Activated CD4-positive, alpha-beta T cell treated with anti-CD3 and anti-CD28 coated beads, Interleukin-2, amount 50 U/mL, for 48 hours (primary cell): ENCODE measurements at regions not wholly inside any gene's neighbourhood (a gene's known extent, or its start where the extent isn't known, plus 50 kb on each side); places are given as distances from the start of the nearest gene placed in this dataset.
"Not testable (repeated sequence)": the region's sequence is repeated elsewhere in the genome, so short reads cannot be mapped to it uniquely, and the experiment has no call there.

ENCODE experiments used
- DNase-seq, 2 experiments: peaks; one replicate each; pipeline ENCODE4 v3.0.0-alpha.2; 2020

DNA sequence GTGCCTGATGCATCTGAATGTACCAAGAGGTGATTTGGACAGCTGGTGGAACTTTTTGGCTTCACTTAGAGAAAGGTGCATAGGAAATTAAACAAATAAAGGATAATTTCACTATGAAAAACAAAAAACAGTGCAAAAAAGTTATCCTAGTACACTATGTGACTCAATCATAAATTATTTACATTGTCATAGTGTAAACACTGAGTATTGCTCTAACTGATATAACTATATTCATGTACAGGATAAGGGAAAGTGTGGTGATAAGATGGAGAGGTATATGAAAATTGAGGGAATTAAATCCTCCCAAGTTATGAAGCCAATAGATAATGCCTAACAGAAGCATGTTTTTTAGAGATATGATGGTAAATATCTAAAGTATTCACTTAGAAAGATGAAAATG lies 50.2 kb upstream of the CPNE4 start:
- DNase-seq, result no peak

DNA sequence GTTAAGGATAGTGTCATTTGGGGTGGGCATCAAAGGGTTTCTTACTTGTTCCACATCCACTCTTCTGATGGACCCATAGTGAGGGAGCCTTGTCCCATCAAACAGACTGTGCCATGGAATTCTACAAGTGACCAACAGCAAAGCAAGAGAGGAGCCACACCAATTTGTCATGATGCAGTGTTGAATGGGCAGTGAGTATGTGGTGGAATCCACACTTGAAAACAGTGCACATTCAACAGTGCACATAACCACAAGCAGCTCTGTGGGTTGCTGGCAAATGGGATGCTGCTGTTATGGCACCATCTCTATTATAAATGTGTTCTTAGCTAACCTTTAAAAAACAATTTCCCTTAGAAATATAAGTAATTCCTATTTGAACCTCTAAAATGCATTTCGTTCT lies 52.5 kb upstream of the CPNE4 start:
- no peak for DNase-seq

DNA sequence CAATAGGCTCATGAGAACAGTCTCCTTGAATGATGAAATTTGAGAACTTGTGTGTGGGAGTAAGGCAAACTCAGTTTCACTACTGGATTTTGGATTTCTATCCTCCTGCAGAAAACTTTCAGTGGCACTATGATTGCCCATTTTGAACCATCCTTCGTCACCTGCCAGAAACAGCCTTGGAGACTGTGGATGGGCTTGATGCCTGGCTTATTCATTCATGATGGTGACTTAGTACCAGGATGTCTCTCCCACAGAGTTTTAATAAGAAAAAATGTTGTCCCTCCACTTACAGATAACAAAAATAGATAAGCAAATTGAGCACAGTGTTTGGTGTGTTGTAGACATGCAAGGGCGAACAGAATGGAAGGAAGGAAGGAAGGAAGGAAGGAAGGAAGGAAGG lies 53.5 kb upstream of the CPNE4 start:
- DNase-seq, result no peak

DNA sequence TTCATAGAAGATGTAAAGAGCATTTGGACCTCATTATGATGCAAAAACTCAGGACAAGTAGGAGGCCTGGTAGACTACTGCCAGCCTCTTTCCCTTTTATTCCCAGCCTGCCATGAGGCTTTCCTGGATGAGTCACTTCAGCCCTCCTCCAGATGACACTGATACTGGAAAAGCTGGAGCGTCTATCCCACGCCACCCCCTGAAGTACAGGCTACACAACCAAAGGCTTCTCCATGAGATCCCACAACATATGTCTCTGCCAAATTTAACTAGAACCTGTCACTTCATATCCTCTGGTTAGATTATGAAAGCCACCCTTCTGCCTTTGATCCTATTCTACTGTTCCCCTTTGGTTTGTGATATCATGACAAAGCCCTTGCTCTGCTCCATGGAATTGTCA lies 56.1 kb upstream of the CPNE4 start:
- no peak for DNase-seq

DNA sequence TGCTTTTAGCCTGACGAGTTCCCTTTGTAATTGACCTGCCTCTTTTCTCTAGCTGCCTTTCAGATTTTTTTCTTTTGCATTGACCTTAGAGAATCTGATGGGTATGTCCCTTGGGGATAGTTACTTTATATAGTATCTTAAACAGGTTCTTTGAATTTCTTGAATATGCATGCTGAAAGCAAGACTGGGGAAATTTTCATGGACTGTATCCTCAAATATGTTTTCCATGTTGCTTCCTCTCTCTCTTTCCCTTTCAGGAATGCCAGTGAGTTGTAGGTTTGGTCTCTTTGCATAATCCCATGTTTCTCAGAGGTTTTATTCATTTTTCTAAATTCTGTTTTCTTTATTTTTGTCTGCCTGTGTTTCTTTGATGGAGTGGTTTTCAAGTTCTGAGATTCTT lies 81.8 kb upstream of the CPNE4 start:
- no peak for DNase-seq

DNA sequence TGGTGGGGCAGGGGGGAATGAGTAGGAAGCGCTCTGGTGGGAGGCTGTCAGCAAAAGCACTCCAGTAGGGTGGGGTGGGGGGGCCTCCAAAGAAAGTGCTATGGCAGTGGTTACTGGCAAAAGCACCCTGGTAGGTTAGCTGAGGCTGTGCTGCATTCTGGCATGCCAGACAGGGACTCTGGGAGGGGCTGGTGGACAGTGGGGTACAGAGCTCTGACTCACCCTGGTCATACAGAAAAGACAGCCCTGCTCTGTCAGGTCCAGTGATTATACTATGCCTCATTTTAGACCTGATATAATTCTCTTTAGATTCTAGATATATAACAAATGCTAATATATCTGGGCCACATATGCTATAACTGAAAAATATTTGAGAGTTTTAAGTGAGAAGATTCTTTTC lies 82.8 kb upstream of the CPNE4 start:
- DNase-seq, result no peak

DNA sequence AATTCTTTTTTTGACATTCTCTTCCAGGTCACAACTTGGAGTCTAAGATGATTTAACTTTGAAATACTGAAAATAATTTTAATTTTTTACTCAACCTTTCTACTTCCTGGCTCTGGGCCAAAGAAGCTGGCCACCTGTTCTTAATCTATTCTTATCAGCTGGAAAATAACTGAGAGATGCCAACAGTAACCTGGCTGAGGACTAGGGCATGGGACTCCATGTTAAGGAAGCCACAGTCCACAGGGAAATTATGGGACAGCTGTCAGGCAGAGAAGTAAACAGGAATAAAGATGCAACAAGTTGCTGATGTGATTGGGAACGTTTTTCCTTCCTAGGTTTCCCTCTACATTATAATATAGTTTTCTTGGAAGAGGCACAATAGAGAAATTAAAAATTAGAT lies 84.7 kb upstream of the CPNE4 start:
- no peak for DNase-seq

DNA sequence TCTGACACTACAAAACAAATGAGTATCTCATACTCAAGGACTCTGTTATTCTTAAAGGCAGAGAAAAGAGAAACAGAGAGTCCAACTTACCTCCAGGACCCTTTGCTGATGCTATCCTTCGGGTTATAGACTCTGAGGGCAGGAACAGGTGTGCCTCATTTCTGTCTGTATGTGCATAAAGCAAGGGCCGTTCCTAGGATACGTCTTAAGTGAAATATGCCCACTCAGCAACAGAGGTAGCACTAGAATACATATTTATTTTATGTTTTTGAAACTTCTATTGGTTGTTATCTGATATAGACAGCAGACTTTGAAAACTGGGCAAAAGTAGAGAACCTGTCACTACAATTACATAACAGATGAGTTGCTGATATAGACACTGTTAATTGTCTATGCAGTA lies 89.3 kb upstream of the CPNE4 start:
- no peak for DNase-seq

DNA sequence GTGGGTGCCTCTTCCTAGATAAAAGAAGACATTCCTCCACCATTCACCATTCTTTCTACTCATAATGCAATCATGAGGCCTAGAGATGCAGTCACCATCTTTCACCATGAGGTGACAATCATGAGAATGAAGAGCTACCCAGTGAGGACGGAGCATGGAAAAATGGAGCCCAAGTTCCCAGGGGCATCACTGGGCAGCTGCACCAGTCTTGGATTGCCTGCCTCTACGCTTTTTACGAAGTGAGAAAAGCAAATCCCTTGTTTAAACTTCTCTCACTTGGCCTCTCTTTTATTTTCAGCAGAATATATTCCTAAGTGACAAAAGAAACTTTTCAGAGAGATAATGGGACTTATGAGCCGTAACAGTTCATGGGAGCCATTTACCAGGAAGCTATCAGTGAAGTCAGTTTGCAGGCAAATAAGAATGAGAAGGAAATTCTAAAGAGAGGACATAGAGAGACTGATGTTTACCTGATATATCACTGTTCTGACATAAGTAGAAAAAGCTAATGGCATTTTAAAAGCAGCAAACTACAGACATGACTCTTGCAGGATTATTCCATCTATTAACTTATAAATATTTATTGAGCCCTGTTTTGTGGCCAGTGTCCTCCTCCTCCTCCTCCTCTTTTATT lies 90.0 kb upstream of the CPNE4 start:
- DNase-seq, result no peak

DNA sequence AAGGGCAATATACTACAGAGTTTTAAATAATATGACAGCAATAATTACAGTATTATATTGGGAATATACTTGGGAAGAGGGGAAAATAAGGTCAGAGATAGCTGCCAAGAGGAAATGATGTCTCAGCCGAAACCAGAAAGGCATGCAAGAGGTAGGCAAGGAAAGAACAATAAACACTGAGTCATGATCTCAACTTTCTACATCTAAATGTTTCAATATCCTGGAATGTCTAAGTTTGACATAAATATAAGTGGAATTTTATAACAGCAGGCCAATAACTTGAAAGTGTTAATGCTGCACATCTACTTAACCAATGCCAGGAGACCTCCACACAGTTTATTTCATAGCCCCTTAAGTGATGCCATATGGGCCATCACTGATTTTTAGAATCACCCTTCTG lies 99.8 kb upstream of the CPNE4 start:
- no peak for DNase-seq

DNA sequence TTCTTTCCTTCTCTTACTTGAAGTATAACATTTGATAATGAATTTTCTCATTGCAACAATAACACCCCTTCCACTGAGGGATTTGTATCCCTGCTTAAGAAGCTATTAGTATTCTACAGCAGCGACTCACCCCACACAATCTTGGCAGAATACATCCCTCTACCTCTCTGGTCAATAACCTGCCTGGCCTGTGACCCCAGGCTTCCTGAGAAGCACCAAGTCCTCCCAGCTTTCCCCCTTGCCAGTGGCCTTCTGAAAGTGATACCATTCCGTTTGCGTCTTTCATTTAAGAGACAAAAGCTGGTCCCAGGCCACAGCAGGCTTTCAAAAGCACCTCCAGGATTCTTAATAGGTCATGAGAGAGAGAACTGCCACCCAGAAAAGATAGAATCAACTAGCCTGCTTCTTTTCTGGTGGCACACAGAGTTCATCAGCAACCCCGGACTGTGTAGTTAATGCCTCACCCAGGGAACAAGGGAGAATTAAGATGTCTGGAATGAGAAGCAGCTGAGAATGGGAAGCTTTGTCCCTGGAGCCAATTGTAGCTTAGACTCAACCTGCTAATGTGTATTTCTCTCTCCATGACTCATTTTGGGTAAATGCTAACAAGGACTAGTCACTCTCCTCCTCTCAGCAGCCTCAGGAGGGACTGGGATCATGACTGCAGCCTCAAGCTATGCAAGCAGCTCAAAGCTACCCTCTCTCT lies 101.0 kb upstream of the CPNE4 start:
- DNase-seq, result no peak

DNA sequence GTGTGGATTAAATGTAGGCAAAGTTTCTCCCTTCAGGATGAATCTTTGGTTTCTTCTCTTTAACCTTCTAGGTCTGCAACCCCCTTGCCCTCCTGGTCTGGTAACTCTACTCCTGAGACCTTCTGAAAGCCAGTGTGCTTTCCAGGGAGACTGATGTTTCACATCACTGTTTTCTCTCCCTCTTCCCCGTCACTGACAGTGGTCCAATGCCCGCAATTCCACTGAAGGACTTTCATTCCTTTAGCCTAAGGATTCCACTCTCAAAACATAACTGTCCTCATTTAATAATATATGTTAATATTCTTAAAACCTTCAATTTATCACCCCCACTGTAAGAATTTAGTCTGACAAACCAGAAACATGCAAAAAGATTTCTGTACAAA lies 101.5 kb upstream of the CPNE4 start:
- no peak for DNase-seq

DNA sequence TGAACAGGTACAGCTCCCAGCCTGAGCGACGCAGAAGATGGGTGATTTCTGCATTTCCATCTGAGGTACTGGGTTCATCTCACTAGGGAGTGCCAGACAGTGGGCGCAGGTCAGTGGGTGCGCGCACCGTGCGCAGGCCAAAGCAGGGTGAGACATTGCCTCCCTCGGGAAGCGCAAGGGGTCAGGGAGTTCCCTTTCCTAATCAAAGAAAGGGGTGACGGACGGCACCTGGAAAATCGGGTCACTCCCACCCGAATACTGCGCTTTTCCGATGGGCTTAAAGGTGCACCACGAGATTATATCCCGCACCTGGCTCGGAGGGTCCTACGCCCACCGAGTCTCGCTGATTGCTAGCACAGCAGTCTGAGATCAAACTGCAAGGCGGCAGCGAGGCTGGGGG lies 102.1 kb upstream of the CPNE4 start:
- DNase-seq, result not testable (repeated sequence)

DNA sequence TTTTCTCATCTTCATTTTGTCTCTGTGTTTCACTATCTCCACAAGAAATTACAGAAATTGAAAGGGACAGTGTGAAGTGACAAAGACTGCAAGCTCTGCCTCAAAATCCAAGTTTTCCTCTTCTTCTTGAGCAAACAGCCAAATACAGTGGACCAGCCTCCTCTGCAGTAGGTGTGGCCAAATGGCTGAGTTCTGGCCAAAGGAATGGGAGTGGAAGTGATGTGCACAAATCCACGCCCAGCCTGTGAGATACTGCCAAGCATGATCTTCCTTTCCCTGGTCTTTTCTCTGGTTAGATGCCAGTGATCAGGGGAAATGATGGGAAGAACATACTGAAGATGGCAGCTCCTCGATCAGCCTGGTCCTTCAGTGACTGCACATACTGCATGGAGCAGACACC lies 111.0 kb upstream of the CPNE4 start:
- no peak for DNase-seq

DNA sequence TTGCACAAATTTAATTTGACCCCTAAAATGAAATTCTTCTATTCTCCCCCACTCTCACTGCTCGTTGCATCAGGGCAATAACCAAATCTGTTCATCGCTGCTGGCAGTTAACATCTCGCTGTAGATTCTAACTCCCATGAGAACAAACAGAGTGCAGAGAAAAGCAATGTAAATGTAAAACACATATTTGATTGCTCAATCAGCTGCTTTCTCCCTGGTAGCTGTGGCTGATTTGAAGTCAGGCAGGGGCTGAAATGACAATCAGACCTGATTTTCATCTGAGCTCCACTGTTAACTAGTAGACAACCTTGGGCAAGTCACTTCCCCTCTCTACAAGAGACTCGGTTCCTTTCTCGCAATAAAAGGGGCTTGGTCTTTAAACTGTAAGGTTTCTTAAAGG lies 119.8 kb upstream of the CPNE4 start:
- no peak for DNase-seq

DNA sequence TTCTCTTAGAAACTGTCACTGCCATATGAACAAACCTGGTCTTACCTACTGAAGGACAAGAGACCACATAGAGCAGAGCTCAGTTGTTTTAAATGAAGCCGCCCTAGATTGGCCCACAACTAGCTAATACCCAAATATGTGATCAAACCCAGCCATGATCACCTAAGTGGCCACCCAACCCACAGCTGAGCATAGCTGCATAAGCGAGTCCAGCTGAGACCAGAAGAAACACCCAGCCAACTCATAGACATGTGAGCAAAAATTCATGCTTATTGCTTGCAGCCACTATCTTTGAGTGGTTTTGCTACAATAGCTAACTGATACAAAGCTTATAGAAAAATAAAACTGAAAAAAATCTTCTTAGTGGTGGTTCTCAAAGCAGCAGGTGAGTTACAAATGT lies 124.3 kb upstream of the CPNE4 start:
- no peak for DNase-seq

DNA sequence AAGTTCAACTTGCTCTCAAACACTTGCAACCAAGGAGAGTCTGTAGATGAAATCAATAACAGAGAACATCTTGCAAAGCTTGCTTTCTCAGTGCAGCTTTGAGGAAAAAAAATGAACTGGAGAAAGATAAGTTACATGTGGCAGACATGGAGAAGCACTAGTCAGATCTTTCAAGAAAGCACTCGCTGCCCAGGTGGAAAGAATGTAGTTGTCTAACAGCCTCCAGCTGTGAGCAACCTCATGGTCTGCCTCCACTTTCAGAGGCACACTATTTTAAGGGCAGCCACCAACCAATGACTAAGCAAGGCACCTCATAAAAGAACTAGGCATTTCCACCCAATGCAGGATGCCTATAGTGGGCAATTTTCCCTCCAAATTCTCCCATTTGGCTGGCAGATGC lies 125.4 kb upstream of the CPNE4 start:
- no peak for DNase-seq

DNA sequence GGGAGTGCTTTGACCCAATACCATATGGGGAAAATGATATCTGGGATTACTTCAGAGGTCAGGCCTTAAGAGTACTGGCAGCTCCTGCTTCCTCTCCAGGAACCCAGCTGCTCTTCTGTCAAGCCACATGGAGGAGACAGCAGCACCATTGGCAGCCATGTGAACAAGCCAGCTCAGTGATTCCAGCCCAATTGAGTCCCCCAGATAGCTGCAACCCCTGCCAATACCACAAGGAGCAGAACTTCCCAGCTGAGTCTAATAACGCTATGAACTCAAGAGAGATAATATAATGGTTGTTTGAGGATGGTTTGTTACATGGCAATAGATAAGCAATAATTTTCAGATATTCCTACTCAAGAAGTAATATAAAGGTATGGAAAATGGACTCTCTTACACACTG lies 126.8 kb upstream of the CPNE4 start:
- DNase-seq, result no peak

DNA sequence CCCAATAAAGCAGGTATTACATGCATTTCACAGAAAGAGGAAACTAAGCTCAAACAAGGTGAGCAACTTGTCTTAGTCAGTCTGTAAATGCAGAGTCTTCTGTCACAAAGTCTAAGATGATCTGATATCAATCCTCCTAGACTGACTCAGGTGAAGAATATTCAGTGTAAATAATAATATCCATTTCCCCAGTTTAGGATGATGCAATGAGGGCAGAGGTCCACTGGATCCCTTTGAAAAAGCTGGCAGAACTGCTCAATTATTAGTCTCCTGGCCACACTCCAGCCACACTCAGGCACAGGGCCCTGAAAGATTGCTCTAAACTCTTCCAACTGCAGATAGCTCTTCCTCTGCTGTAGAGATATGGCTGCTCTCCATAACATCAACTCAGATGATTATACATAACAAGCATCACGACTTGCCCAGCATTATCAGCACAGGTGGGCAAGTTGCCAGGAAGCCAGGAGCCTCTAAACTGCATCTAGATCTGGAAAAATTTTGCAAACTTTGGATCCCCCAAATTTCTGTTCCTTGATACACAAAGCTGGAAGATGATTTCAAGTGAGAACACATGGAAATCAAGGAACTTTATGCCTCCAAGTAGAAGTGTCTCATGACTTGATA lies 129.8 kb upstream of the CPNE4 start:
- DNase-seq, result no peak

DNA sequence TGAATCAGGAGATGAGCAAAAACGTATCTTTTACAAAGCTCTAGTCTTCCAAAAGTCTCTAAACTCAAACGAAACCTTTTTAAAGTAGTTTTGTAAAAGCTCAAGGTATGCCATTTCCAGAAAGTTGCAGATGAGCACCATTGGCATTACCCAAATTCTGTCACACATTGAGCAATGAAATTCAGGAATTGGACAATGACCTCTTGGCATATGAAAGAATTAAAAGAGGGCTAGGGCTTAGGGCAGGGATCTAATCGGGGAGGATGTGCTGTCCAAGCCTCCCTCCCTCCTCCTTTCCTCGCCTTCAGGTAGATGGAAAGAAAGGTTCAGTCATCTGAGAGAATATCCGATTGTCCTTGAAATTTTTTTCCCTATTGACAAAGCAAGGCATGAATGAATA lies 133.1 kb upstream of the CPNE4 start:
- DNase-seq, result no peak

DNA sequence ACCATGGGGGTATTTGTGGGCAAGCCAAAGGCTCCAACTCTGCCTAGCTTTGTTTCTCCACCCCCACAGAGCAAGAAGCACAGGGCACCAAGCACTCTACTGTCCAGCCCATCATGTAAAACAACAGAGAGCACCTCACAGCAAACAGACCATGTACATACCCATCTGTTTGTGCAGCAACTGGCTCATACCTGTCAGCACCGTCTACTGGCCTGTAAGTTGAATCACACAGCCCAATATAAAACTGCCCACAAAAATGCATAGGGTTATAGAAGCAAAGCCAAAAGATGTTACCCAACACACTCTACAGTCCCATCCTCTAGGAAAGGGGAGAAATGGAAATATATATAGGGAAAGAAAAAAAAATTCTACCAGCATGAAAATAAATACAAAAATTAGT lies 139.7 kb upstream of the CPNE4 start:
- DNase-seq, result no peak

DNA sequence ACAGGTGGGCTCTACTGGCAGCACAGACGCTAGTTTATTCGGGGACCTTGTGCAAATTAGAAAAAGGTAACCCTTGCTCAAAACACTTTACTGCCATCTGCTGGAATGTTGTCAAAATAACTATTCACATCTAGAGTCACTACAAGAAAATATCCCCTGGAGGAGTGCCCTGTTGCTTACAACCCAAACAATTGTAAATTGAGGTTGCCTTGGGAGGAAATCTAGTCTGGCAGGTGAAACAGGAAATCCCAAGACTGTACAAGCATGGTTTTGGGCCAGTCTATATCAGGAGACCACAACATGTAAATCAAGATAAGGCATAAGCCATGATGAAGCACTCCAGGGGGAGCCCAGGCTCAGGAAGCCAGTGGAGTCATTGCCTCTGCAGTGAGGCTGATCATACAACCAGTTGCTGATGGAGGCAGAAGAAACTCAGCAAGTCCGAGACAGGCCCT lies 136.8 kb upstream of the ACP3 start:
- no peak for DNase-seq

DNA sequence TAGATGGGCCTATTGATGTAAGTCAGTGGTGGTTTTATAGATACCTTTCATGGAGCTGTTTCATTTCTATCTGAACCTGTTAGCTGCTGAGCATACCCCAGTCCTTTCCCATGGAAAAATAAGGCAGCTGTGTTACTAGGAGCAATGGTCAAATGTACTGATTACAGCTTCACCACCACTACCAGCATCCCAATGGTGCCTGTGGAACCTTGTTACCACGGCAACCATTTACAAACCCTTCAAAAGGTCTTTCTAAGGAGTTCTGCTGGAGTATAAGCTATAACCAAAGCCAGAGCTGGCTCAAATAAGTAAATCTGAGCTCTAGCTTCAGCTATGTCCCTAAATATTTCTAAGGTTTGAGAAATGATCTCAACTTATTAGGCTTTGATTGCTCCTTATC lies 133.4 kb upstream of the ACP3 start:
- DNase-seq, result no peak

DNA sequence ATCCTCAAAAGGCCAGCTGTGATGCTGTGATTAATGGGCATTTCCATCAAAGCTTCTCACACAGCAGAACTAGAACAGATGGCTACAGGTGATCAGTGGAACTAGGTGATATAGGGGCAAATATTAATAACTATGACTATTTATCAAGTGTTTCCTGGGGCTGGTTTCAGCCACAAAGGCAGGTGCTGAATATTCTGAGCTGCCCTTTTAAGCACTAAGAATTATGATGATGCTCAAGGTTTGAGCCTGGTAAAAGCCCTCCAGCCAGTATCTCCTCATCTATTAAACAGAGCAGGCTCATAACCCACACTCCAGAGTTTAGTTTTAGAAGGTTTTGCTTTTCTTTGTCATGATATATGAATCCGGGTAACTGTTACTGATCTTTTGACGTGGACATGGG lies 129.5 kb upstream of the ACP3 start:
- DNase-seq, result no peak

DNA sequence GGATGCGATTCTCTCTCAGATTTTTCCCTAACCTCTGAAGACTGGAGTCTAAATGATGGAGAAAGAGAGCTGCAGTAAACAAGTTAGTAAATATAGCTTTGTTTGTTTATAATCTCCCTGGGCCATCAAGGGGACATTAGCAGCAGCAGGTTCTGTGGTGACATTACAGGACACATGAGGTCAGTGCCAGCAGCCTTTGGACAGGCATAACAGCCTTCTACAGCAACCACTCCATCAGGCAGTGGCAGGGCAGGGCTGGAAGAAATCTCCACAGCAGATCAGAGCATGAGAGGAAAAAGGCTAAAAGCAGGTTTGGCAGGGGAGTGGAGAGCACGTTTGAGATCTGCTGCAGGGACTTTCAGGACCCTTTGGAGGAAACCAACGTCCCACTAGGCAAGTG lies 127.6 kb upstream of the ACP3 start:
- DNase-seq, result no peak
